ENCODE measurements at regions not wholly inside any gene's neighbourhood (a gene's known extent, or its start where the extent isn't known, plus 50 kb on each side); places are given as distances from the start of the nearest gene placed in this dataset.

GRCh38 chr13:40039061-40039460 lies 383.6 kb downstream of the COG6 start:
- Mint-ChIP-seq H3K36me3 (ENCODE audit: unreplicated experiment) (no peaks in the 10 kb centered on the region), H3K9me3 (ENCODE audit: unreplicated experiment) (peaks cover 2% of the 10 kb centered on the region), H3K27ac (ENCODE audit: unreplicated experiment) (no peak overlapping the region), H3K4me1 (ENCODE audit: low read depth, unreplicated experiment) (no peaks in the 10 kb centered on the region), H3K27me3 (ENCODE audit: unreplicated experiment) (peaks cover 2% of the 10 kb centered on the region), H3K4me3 (ENCODE audit: unreplicated experiment) (no peak overlapping the region)
- TF ChIP-seq, protein P1, sequence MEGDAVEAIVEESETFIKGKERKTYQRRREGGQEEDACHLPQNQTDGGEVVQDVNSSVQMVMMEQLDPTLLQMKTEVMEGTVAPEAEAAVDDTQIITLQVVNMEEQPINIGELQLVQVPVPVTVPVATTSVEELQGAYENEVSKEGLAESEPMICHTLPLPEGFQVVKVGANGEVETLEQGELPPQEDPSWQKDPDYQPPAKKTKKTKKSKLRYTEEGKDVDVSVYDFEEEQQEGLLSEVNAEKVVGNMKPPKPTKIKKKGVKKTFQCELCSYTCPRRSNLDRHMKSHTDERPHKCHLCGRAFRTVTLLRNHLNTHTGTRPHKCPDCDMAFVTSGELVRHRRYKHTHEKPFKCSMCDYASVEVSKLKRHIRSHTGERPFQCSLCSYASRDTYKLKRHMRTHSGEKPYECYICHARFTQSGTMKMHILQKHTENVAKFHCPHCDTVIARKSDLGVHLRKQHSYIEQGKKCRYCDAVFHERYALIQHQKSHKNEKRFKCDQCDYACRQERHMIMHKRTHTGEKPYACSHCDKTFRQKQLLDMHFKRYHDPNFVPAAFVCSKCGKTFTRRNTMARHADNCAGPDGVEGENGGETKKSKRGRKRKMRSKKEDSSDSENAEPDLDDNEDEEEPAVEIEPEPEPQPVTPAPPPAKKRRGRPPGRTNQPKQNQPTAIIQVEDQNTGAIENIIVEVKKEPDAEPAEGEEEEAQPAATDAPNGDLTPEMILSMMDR (IDR thresholded peaks at IDR 0.05; ENCODE audit: partially characterized antibody, unreplicated experiment) = no peak
- no peak for DNase-seq

GRCh38 chr13:40042991-40043390 lies 387.5 kb downstream of the COG6 start:
- Mint-ChIP-seq H3K4me1 (ENCODE audit: low read depth, unreplicated experiment) (no peaks in the 10 kb centered on the region), H3K27ac (ENCODE audit: unreplicated experiment) (no peak overlapping the region), H3K27me3 (ENCODE audit: unreplicated experiment) (peaks cover 2% of the 10 kb centered on the region), H3K9me3 (ENCODE audit: unreplicated experiment) (no peaks in the 10 kb centered on the region), H3K4me3 (ENCODE audit: unreplicated experiment) (no peak overlapping the region), H3K36me3 (ENCODE audit: unreplicated experiment) (no peaks in the 10 kb centered on the region)
- no peak for DNase-seq
- TF ChIP-seq, protein P1 (IDR thresholded peaks at IDR 0.05; ENCODE audit: partially characterized antibody, unreplicated experiment) = no peak

DNA sequence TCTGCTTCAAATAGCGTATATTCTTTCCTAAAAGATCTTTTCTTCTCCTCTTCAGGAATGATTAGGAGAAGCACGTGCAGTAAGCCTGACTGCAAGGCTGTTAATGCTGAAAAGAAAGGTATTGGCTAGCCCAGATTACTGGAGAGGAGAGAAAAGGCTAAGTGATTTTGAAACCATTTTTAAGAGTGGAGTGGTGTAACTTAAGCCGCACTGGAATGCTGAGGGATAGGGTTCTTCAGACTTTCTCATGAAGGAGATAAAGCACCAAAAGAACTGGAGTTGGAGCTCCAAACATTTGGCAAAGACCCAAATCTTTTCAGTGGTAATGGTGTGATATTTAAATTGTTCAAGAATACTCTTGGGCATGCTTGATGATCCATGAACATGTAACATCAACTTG lies 388.3 kb downstream of the COG6 start:
- H3K4me3 Mint-ChIP-seq (ENCODE audit: unreplicated experiment) = no peak overlapping the region
- DNase-seq = no peak
- no peaks in the 10 kb centered on the region for H3K36me3 Mint-ChIP-seq (ENCODE audit: unreplicated experiment)
- H3K9me3 Mint-ChIP-seq (ENCODE audit: unreplicated experiment) = no peaks in the 10 kb centered on the region
- no peak overlapping the region for H3K27ac Mint-ChIP-seq (ENCODE audit: unreplicated experiment)
- TF ChIP-seq, protein P1 (IDR thresholded peaks at IDR 0.05; ENCODE audit: partially characterized antibody, unreplicated experiment) = no peak
- H3K4me1 Mint-ChIP-seq (ENCODE audit: low read depth, unreplicated experiment) = no peaks in the 10 kb centered on the region
- H3K27me3 Mint-ChIP-seq (ENCODE audit: unreplicated experiment) = no peaks in the 10 kb centered on the region

GRCh38 chr13:40047322-40047771 lies 391.9 kb downstream of the COG6 start:
- H3K36me3 Mint-ChIP-seq (ENCODE audit: unreplicated experiment) = no peaks in the 10 kb centered on the region
- TF ChIP-seq, protein P1 (IDR thresholded peaks at IDR 0.05; ENCODE audit: partially characterized antibody, unreplicated experiment) = no peak
- DNase-seq = no peak
- H3K4me3 Mint-ChIP-seq (ENCODE audit: unreplicated experiment) = no peak overlapping the region
- H3K27me3 Mint-ChIP-seq (ENCODE audit: unreplicated experiment) = no peaks in the 10 kb centered on the region
- H3K9me3 Mint-ChIP-seq (ENCODE audit: unreplicated experiment) = no peaks in the 10 kb centered on the region
- no peak overlapping the region for H3K27ac Mint-ChIP-seq (ENCODE audit: unreplicated experiment)
- no peaks in the 10 kb centered on the region for H3K4me1 Mint-ChIP-seq (ENCODE audit: low read depth, unreplicated experiment)

DNA sequence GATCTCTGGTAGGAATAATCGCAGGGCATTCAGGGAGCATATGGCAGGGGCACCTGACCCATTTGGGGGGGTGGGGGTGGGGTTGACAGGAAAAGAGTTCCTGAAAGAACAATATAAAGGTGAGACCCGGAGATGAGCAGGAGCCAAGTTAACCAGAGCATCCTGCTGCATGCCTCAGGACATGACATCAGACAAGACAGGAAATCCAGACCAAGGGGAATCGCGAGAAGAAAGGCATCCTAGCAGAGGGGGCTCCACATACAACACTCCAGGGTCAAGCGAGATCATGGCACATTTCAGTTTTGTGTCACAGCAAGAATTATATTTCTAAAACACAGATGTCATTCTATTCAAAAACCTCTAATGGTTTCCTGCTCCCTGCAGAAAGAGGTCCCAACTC lies 393.1 kb downstream of the COG6 start:
- H3K4me1 Mint-ChIP-seq (ENCODE audit: low read depth, unreplicated experiment) = no peaks in the 10 kb centered on the region
- no peaks in the 10 kb centered on the region for H3K9me3 Mint-ChIP-seq (ENCODE audit: unreplicated experiment)
- H3K27ac Mint-ChIP-seq (ENCODE audit: unreplicated experiment) = no peak overlapping the region
- H3K27me3 Mint-ChIP-seq (ENCODE audit: unreplicated experiment) = no peaks in the 10 kb centered on the region
- no peak overlapping the region for H3K4me3 Mint-ChIP-seq (ENCODE audit: unreplicated experiment)
- TF ChIP-seq, protein P1 (IDR thresholded peaks at IDR 0.05; ENCODE audit: partially characterized antibody, unreplicated experiment) = no peak
- no peak for DNase-seq
- no peaks in the 10 kb centered on the region for H3K36me3 Mint-ChIP-seq (ENCODE audit: unreplicated experiment)

Data from glutamatergic neuron (in vitro differentiated cells).